Neural progenitor cell (in vitro differentiated cells): ENCODE measurements at regions not wholly inside any gene's neighbourhood (a gene's known extent, or its start where the extent isn't known, plus 50 kb on each side); places are given as distances from the start of the nearest gene placed in this dataset.

Experiments
- EZH2 ChIP-seq: fragments of 200-600 bp; sonication (generic); IDR thresholded peaks from 2 replicates; pipeline ENCODE4 v1.6.1; 2017; ENCODE audit warnings: antibody characterized with exemption, mild to moderate bottlenecking, moderate library complexity
- EZH2phosphoT487 ChIP-seq: fragments of 200-600 bp; sonication (generic); IDR thresholded peaks from 2 replicates; pipeline ENCODE4 v1.6.1; 2017; ENCODE audit warnings: antibody characterized with exemption
- TF ChIP-seq, protein P1 (sequence below): fragments of 200-600 bp; sonication (generic); IDR thresholded peaks from 2 replicates; pipeline ENCODE4 v1.5.1; 2017; ENCODE audit warnings: antibody characterized with exemption, mild to moderate bottlenecking

GRCh38 chr4:135354876-135355275 is 1153.3 kb upstream of the PABPC4L start:
- TF ChIP-seq, protein P1, sequence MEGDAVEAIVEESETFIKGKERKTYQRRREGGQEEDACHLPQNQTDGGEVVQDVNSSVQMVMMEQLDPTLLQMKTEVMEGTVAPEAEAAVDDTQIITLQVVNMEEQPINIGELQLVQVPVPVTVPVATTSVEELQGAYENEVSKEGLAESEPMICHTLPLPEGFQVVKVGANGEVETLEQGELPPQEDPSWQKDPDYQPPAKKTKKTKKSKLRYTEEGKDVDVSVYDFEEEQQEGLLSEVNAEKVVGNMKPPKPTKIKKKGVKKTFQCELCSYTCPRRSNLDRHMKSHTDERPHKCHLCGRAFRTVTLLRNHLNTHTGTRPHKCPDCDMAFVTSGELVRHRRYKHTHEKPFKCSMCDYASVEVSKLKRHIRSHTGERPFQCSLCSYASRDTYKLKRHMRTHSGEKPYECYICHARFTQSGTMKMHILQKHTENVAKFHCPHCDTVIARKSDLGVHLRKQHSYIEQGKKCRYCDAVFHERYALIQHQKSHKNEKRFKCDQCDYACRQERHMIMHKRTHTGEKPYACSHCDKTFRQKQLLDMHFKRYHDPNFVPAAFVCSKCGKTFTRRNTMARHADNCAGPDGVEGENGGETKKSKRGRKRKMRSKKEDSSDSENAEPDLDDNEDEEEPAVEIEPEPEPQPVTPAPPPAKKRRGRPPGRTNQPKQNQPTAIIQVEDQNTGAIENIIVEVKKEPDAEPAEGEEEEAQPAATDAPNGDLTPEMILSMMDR, result no peak
- TF ChIP-seq EZH2phosphoT487, result no peak
- TF ChIP-seq EZH2, result no peak
